Activated CD4-positive, alpha-beta T cell treated with anti-CD3 and anti-CD28 coated beads for 4 hours (primary cell): ENCODE measurements at regions not wholly inside any gene's neighbourhood (a gene's known extent, or its start where the extent isn't known, plus 50 kb on each side); places are given as distances from the start of the nearest gene placed in this dataset.

Experiments used
- DNase-seq, 2 donors: peaks; one replicate each; pipeline ENCODE4 v3.0.0-alpha.2; 2020

DNA sequence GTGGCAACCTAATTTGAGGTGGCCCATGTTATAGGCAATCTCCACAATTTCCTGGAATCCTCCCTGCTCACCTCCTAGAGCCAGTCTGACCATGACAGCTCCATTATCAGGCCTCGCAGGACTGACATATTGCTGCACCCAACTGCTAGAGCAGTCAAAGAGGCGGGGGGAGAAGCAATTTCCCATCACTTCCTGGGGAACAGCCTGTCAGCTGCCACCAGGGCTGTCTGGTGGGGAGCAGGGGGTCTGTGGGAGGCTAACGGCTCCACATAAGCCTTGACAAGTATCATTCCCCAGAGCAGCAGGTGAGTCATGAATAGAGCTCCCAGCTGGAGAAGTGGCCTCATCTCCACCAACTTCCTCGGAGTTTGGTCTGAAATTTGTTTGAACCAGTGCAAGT lies 322.9 kb downstream of the MATN1 start:
- no peak for DNase-seq

DNA sequence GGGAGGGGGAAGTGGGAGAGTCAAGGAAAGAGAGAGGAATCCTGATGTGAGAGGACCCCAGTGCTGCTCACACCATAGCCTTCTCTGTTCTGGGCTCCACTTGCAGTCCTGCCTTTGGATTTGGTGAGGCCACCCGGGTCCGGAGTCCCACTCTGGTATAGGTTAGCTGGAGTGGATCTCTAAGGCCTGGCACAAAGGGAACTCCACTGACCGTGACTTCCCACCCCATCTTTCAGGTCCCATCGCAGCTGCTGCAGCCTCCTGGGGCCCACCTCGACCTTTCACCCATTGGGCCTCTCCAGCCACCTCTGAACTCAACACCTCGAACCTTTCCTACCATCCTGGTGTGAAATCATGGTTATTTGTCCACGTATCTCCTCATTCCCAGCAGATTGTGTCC lies 324.4 kb downstream of the MATN1 start:
- DNase-seq = no peak

DNA sequence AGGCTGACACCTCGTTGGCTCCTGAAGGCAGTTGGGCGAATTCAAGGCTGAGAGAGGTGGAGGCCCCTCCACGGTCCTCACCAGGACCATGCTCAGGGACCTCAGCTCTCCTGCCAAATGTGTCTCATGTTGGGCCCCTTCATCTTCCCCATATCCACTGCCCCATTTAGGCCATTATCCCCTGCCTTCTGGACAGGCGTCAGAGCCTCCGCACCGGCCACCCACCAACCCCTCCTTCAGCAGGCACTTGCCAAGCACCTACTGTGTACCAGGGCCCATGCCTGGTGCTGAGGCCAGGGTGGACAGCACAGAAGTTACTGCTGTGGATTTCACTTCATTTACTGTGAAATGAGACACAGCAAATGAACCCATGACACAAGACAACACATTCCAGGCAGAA lies 325.8 kb downstream of the MATN1 start:
- no peak for DNase-seq

DNA sequence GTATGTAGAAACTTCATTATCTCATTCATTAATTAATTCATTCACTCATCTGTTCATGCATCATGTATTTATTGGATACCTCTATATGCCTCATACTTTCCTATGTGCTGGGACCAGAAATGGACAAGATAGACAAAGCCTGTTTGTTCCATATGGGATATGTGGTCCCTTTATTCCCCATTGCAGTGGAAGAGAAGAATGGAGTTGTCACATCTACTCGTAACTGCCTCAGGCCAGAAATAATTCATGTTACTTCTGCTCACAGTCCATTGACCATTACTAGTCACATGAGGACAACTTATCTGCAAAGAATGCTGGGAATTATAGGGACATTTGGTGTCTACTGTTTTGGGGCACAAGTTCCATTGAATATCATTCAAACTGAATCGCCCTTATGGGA lies 327.8 kb downstream of the MATN1 start:
- no peak for DNase-seq

DNA sequence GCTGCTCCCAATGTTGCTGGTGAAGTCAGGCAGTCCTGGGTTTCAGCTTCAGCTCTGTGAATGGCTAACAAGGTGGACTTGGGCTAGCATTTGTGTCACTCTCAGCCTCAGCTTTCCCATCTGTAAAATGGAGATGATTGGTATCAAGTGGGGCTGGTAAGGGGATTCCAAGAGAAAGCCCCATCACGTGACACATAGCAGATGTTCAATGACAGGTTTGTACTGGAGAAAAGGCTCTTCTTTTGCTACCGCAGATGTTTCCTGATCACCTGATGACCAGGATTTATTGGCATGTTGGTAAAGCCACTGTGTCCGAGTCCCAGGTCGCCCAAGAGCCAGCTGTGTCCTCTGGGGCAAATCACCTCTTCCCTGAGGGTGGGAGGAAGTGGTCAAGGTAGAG lies 335.0 kb downstream of the MATN1 start:
- DNase-seq = no peak

DNA sequence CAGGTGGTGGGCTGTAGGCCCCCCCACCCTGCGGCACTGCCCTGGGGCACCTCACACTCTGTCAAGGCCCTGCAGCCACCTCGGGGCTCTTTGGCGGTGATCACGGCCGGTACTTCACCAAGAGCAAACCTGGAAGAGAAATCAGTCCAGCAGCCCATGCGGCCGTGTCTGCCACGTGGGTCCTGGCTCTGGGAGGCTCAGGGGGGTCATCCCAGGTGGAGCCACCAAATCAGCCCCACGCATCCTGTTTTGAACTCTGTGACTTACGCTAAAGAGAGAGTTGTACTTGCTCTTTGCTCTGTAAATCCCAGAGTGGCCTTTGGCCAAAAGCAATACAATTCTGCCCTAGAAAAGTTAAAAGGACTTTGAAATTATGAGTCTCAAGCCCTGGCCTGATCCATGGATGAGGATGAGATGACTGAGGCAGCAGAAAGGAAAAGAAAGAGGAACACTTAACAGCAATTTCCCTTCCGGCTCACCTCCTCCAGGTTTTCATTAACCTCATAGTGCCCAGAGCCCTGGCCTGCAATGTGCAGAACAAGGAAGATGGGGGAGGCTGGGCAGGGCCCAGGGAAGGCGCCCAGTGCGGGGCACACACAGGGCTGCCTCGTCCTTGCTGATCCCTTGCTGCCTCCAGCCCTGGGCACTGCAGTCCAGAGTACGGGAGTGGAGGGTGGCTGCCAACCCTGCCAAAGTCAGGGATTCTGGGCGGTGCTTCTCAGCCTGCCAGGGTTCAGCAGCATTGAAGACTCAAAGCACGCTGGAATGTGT lies 337.0 kb downstream of the MATN1 start:
- DNase-seq = no peak

DNA sequence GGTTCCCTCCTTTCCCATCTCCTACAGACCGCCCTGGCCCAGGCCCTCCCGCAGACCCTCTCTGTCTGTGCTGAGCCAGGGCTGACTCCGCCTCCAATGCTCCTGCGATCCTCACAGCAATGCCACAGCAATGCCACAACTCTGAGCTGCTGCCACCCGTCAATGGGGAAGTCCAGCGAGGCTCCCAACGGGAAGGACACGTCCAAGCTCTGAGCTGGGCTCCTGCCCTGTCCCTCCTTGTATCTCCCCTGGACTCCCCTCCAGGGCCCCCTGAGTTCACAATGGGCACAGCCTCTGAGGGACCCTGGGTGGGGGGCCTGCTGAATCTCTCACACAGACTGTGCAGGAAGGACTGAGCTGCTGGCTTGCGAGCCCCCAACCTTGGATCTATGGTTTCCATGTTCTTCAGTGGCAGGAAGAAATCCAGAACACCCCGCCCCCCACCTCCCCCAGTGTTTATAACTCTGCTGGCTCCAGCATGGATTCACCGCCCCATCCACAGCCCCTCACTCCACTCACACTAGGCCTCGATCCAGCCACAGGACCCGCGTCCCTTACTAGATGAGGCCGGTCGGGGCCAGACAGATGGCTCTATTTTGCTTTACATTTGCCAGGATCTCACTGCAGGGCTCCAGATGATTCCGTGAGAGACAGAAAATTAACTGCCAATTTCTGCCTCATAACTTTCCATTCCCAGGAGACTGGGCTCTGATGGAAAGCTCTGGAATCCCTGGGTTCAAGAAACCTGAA lies 338.0 kb downstream of the MATN1 start:
- DNase-seq = no peak

DNA sequence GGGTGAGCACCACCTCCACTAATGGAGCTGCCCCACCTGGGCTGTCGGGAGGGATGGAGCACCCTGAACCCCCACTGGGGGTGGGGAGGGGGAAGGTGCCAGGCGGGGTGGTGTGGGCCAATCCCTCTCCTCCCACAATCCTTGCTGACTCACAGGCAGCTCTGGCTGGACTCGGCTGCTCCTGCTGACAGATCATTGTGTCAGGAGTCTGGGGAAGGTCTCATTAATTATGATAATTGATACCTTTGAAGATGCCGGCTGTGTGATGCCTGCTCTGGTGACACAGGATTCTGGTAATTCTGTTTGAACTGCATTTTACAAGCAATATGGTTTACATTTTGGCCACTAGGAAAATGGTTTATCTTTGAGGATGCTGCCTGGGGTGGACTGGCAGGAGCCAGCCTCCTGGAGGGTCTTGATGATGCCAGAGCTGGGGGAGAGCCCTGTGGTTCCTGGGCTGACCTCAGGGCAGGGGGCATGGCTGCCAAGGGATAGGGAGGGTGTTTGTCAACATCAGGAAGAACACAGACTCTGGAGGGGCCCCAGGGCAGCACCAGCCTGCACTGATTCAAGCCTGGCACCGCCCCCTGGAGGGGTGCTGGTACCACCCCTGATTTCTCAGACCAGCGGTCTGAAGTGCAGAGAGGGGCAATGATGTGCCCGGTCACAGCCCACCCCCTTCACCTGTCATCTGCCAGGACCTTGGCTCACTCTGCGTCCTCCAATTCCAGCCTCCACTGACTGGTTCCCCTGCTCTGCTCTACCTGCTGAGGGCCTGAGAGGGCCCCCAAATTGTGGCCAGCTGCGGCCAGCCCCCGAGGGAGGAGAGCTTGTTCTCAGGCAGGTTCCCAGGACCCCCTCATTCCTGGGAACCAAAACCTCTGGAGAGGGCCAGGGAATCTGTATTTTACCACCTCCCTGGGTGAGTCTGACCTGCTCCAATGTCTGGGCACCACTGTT lies 338.8 kb downstream of the MATN1 start:
- DNase-seq = no peak

DNA sequence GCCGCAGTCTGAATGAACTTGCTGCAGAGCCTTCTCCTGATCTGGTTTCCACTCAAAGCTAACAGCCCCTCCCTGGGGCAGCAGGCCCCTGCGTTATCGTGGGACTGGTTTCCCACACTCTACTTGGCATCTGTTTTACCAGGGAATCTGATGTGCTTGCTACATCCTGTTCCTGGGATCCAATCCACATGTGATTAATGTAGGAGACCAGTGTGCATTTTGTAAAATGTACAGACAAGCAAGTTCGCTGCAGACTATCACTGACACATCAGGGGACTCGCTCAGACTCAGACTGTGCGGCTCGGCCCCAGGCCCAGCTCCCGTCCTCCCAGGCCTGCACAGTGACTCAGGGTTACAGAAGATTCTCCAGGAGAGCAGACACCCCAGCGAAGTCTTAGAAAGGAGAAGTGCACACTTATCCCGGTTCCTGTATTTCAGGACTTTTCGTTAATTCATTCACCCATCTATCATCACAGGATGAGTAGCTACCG lies 340.1 kb downstream of the MATN1 start:
- no peak for DNase-seq

DNA sequence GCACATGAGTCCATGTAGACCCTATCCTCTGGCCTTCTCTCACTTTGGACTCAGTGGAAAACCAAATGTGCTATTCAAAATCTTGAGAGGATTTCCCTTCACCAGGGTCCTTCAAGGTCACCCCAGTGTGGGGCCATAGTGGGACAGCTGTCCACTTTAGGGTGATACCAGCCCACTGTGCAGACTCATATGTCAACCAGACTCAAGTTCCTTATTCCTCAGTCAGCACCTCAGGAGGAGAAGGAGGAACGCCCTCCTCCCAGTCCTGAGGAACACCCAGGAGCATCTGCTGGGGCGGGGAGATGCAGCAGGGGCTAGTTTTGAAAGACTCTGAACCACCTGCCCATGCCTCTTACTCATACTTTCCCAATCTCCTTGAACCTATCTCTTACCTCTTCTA lies 340.9 kb downstream of the MATN1 start:
- DNase-seq = no peak

DNA sequence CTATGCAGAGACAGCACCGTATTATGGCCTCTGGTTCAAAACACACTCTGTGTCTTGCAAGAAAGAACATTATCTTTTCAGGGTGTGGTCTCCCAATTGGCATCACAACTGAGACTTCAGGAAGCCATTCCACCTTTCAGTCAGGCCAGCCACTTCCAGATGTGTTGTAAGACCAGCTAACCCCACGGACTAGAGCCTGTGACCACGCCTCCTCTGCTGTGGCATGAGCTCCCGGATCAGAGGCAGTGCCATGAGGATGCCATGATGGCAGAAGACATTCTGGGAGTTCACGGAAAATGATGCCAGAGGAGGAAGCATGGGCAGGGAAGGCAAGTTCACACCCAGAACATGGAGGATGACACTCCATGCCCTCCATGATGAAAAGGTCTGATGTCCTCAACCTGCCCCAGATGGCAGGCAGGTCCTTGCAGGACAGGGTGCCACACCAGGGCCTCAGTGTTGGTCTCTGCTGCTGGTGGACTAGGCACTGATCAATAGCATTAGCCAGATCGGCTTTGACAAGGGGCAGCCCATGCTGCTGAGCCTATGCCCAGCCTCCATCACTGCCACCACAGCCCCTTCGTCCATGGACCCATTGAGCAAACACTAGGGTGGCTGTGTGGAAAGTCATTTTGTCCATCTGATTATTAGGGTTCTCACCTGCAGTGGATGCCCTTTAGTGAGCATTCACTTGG lies 341.6 kb downstream of the MATN1 start:
- no peak for DNase-seq

DNA sequence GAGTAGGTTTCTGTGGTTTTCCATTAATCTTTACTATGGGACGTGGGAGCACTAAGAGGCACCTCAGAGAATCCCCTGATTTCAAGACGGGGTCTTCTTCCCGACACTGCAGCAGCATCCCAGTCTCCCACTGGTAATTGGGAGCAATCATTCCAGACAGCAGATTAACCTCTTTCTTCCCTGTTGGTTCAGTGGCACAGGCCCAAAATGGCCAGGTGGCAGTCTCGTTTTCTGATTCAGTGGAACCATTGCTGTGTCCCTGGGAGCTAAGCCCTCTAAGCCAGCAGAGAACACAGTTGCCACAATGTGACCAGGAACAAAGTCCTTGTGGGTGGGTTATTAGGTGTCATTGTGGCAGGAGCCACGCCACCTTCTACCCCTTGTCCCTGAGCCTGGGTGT lies 342.1 kb downstream of the MATN1 start:
- DNase-seq = no peak

DNA sequence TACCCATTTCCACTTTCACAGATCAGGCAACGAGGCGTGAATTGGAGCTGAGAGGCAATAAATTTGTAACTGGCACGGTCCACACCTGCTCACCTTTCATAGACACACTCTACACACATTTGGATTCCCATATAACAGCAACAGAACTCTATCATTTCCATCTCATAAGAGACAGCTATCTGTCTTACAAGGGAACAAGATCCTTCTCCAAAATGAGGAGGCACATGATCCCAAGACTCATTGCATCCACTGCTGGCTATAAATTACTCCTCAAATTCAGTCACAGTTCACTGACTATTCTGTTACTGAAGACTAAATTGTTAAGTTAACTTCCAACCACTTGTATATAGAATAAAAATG lies 342.8 kb downstream of the MATN1 start:
- no peak for DNase-seq

DNA sequence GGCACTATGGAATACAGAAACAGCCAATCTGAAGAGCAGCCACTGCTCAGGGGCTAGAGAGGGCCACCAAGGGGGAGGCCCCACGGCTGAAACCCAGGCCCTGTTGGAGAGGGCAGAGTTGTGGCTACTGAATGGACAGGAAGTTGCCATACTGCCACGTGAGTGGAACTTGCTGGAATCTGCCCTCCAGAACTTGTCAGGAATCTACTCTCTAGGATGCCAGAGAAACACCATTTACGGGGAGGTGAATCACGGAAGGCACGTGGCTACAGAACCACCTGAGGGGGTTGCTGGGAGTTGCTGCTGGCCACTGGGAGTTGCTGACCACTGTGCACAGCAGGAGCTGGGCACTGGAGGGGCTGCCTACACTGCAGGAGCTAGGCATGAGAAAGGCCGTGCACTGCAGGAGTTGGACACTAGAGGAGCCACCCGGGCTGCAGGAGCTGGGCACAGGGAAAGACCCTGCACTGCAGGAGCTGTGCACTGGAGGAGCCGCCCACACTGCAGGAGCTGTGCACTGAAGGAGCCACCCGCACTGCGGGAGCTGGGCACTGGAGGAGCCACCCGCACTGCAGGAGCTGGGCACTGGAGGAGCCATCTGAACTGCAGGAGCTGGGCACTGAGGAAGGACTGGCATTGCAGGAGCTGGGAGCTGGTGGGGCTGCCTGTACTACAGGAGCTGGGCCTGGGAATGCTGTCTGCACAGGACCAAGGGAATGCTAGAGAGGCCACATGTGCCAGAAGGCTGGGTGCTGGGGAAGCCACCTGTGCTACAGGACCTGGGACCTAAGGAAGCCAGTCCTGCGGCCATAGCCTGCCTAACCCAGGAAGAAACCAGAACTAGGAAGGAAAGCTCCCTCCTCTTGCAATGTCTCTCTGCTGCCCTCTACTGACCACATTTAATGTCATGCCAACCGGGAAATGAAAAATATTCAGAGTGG lies 343.4 kb downstream of the MATN1 start:
- DNase-seq = peak; percentile 39 to 63

DNA sequence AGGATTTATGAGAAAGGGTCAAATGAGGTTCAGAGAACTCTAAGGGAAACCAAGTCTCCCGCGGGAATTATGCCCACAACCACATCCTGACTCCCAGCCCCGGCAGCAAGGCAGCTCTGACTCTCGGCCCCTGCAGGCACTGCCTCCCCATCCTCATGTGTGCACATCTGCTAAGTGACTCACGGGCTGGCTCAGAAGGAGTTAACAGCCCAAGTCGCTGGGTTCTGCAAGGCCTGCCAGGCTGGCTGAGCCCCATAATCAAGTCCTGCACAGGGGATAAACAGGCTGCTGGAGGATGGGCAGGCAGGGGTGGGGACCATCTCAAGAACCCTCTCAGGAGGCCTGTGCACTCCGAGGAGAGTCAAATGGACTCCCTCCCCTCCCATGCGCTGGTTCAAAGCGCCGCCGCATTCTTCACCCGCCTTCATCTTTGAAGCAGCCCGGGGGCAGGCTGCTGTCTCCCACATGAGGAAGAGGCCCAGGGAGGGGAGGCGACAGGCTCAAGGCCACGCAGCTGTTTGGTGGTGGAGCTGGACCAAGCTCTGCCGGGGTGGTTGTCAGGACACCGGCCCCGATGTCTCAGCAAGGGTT lies 344.3 kb downstream of the MATN1 start:
- no peak for DNase-seq

DNA sequence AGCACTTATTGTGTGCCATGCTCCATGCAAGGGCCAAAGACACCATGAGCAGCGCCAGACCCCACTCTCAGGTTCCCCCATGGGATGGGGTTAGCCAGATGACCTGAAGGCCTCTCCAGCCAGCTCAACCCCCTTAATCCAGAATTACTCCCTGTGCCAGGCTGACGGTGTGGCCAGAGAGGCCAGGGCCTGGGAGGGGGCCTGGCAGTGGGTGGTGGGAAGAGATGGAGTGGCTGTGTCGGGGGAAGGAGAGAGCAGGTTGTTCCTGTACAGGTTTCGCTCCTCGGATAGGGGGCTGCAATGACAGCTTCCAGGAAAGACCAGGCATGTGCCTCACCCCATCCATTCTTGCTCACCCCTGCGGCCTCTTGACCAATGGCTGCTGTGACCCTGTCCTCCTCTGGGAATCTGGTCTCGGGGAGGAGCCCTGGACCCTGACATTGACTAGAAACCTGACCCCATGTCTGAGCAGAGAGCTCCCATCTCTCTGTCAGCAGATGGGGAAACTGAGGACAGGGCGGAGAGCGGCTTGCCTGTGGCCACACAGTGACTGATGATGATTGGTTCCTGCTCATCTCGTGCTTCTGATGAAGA lies 345.3 kb downstream of the MATN1 start:
- DNase-seq = no peak

DNA sequence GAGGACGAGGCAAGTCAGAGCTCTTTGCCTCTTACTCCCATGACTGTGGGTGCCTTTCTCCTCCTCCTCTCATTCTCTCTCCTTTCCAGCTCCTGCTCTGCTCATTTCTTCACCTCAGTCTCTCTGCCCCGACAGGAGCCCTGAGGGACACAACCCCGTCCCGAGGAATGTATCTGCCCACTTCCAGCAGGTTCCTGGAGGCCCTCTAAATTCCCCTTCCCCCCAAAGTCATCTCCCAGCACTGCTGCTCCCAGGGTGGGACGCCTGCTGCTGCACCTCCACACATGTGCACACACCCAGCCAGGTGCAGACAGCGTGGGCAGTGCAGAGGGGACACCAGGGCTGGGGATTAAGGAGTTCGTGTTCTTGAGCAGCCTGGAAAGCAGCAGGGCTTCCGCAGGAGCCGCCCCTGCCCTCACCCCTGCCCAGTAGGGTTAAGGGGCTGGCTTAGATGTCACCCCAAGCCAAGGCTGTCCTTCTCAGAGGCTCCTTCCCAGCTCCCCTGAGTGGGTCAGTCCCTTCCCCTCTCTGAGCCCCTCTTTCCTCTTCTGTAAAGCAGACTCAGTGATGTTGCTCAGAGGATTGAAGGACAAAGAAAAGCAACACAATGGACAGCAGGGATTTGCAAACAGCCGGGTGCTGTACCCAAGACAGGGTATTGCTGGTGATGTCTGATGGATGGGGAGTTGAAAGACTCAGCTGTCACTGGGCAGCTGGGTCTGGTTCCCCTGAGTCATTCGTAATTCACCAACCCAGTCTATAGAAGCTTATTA lies 346.0 kb downstream of the MATN1 start:
- no peak for DNase-seq

DNA sequence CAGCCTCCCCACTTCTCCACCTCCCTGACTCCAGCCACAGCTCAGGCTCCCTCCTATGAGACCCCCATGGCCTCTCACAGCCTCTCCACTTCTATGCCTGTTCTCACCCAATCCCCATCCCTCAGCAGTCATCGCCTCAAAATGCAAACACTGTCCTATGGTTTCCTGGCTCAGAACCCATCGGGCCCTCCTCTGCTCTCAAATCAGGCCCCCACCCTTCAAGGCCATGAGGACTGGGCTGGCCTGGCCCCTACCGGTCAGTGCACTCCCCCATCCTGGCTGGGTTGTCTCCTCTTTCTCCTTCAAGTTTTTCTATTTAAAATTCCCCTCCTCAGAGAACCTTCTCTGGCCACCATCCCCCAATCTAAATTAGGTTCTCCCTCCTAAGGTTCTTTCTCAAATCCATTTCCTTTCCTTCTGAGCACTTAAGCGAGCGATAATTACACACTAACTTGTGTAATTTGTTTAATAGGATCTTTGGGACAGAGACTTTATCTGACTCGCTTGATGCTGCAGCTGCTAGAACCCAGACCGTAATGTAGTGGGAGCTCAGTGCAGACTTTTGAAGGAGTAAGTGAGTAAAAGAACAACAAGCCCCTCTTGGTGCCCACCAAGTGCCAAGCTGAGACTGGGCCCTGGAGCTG lies 347.2 kb downstream of the MATN1 start:
- no peak for DNase-seq

DNA sequence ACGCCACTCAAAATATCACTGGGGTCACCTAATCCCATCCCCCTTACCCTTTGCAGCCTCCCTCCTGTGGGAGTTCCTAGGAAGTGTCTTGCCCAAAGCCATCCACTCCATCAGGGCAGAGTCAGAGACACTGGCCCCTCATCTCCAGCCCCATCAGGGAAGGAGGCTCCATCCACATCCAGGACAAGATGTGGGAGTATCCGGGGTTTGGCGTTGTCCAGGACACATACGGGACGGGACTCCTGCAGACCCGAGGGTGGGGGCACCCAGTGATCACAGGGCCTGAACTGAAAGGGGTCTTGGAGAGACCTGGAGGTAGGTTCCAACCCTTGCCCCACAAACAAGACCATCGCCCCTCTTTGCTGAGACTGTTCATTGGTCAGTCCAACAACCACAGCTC lies 348.2 kb downstream of the MATN1 start:
- no peak for DNase-seq
